Neuronal stem cell (in vitro differentiated cells): ENCODE measurements at regions not wholly inside any gene's neighbourhood (a gene's known extent, or its start where the extent isn't known, plus 50 kb on each side); places are given as distances from the start of the nearest gene placed in this dataset.
"Not testable (repeated sequence)": the region's sequence is repeated elsewhere in the genome, so short reads cannot be mapped to it uniquely, and the experiment has no call there.

Experiments
- DNase-seq: peaks from one replicate; pipeline ENCODE4 v3.0.0-alpha.2; 2013; ENCODE audit warnings: low spot score
- H2AFZ ChIP-seq: one replicate; pipeline ENCODE4 v1.6.1; 2013; ENCODE audit warnings: mild to moderate bottlenecking, low read length, inconsistent platforms
- H2AK5ac ChIP-seq: 2 replicates; pipeline ENCODE4 v1.6.1; 2013; ENCODE audit warnings: low read depth, mild to moderate bottlenecking, inconsistent platforms, low read length, moderate library complexity, mixed read lengths
- H2BK120ac ChIP-seq: 2 replicates; pipeline ENCODE4 v1.6.1; 2013; ENCODE audit warnings: low read depth, mild to moderate bottlenecking, inconsistent platforms, low read length, moderate library complexity, mixed read lengths
- H2BK12ac ChIP-seq: one replicate; pipeline ENCODE4 v1.6.1; 2013; ENCODE audit warnings: low read length, inconsistent platforms
- H2BK15ac ChIP-seq: 2 replicates; pipeline ENCODE4 v1.6.1; 2013; ENCODE audit warnings: mild to moderate bottlenecking, low read length, inconsistent platforms, mixed read lengths
- H2BK5ac ChIP-seq: one replicate; pipeline ENCODE4 v1.6.1; 2013; ENCODE audit warnings: inconsistent platforms, mild to moderate bottlenecking, low read length, moderate library complexity
- H3K14ac ChIP-seq: one replicate; pipeline ENCODE4 v1.6.1; 2013; ENCODE audit warnings: low read length, inconsistent platforms
- H3K18ac ChIP-seq: 2 replicates; pipeline ENCODE4 v1.6.1; 2013; ENCODE audit warnings: low read length, inconsistent platforms
- H3K23ac ChIP-seq: 2 replicates; pipeline ENCODE4 v1.6.1; 2013; ENCODE audit warnings: low read depth, mild to moderate bottlenecking, mixed read lengths, low read length, inconsistent platforms; ENCODE audit not compliant: poor library complexity
- H3K27ac ChIP-seq: replicated peaks from 3 replicates; pipeline ENCODE4 v1.5.1; 2013; ENCODE audit warnings: low read length, inconsistent platforms
- H3K27me3 ChIP-seq, 3 experiments: 2 replicates each; pipeline ENCODE4 v1.6.1; 2013; ENCODE audit warnings: low read length in 3 of 3, mild to moderate bottlenecking in 2 of 3, inconsistent platforms in 1 of 3, low read depth in 1 of 3, mixed read lengths in 1 of 3, moderate library complexity in 1 of 3; ENCODE audit not compliant: control insufficient read depth in 3 of 3, insufficient read depth in 3 of 3
- H3K36me3 ChIP-seq, 2 donors: replicated peaks in 1 of 2; 2 replicates each; pipeline ENCODE4 v1.6.1; 2013; ENCODE audit warnings: low read length in 2 of 2; ENCODE audit not compliant: control insufficient read depth in 2 of 2, insufficient read depth in 2 of 2
- H3K4ac ChIP-seq: 2 replicates; pipeline ENCODE4 v1.6.1; 2013; ENCODE audit warnings: inconsistent platforms, mild to moderate bottlenecking, low read length, moderate library complexity
- H3K4me1 ChIP-seq, 2 donors: 1 replicate in 1 of 2; 2 replicates in 1 of 2; pipeline ENCODE4 v1.6.1; 2013; ENCODE audit warnings: low read length in 2 of 2, low read depth in 1 of 2; ENCODE audit not compliant: control insufficient read depth in 2 of 2, insufficient read depth in 1 of 2
- H3K4me2 ChIP-seq: one replicate; pipeline ENCODE4 v1.6.1; 2013; ENCODE audit warnings: mild to moderate bottlenecking, low read length, inconsistent platforms; ENCODE audit not compliant: insufficient read depth, poor library complexity, severe bottlenecking
- H3K4me3 ChIP-seq, 2 donors: 2 replicates each; pipeline ENCODE4 v1.5.1; 2013; ENCODE audit warnings: low read length in 2 of 2, mild to moderate bottlenecking in 2 of 2, inconsistent platforms in 1 of 2, moderate library complexity in 1 of 2
- H3K79me1 ChIP-seq: one replicate; pipeline ENCODE4 v1.6.1; 2013; ENCODE audit warnings: low read depth, mild to moderate bottlenecking, inconsistent platforms, low read length, moderate library complexity
- H3K9ac ChIP-seq: one replicate; pipeline ENCODE4 v1.6.1; 2013; ENCODE audit warnings: mild to moderate bottlenecking, low read depth, low read length, inconsistent platforms; ENCODE audit not compliant: poor library complexity
- H3K9me3 ChIP-seq, 2 donors: replicated peaks in 1 of 2; 2 replicates each; pipeline versions ENCODE3 to v1.6.1; 2013; ENCODE audit warnings: low read length in 2 of 2, mild to moderate bottlenecking in 2 of 2, inconsistent platforms in 1 of 2, low read depth in 1 of 2, mixed read lengths in 1 of 2, moderate library complexity in 1 of 2; ENCODE audit not compliant: control insufficient read depth in 2 of 2, insufficient read depth in 1 of 2
- H4K8ac ChIP-seq: one replicate; pipeline ENCODE4 v1.6.1; 2013; ENCODE audit warnings: low read depth, mild to moderate bottlenecking, inconsistent platforms, low read length, moderate library complexity
- H4K91ac ChIP-seq: one replicate; pipeline ENCODE4 v1.6.1; 2013; ENCODE audit warnings: low read length, low read depth, mild to moderate bottlenecking, inconsistent platforms; ENCODE audit not compliant: poor library complexity
- WGBS, 2 donors: extraction: QIAGEN DNeasy Blood & Tissue Kit; methylation state at CpG; one replicate each; pipeline ENCODE4 v1.1.7; 2013; ENCODE audit warnings: missing lambda C conversion rate in 2 of 2, mixed read lengths in 1 of 2; ENCODE audit not compliant: insufficient read length in 2 of 2, insufficient replicate concordance in 1 of 2; ENCODE audit errors: extremely low coverage in 2 of 2; 5-methylcytosine and 5-hydroxymethylcytosine counted together

- no peak overlapping the region for H3K18ac ChIP-seq
- H3K36me3 ChIP-seq: no peaks in the 10 kb centered on the region
- no peak overlapping the region for H2AK5ac ChIP-seq
- H4K8ac ChIP-seq: no peak overlapping the region
- no peak overlapping the region for H3K4me2 ChIP-seq
- H3K4me1 ChIP-seq: no peaks in the 10 kb centered on the region
- H3K27ac ChIP-seq: no peak overlapping the region
- H2BK12ac ChIP-seq: no peak overlapping the region
- no peak overlapping the region for H3K4ac ChIP-seq
- H3K9me3 ChIP-seq: peaks cover 0 to 7% of the 10 kb centered on the region in 2 donors
- no peak overlapping the region for H2BK15ac ChIP-seq
- H3K4me3 ChIP-seq: no peak overlapping the region
- WGBS, 2 donors: no CpG with 5 or more reads among the region's 1 CpG
- H4K91ac ChIP-seq: no peak overlapping the region
- no peak overlapping the region for H3K23ac ChIP-seq
- no peak overlapping the region for H2BK120ac ChIP-seq
- H3K79me1 ChIP-seq: no peaks in the 10 kb centered on the region
- H3K27me3 ChIP-seq: no peaks in the 10 kb centered on the region
- no peak overlapping the region for H2BK5ac ChIP-seq
- H3K14ac ChIP-seq: no peak overlapping the region
- H3K9ac ChIP-seq: no peak overlapping the region
- no peak overlapping the region for H2AFZ ChIP-seq
- DNase-seq: no peak
These were observed 58.3 kb upstream of the IYD start for GRCh38 chr6:150310539-150310938.

GRCh38 chr6:150311149-150311944, 57.5 kb upstream of the IYD start:
- not testable (repeated sequence) for H3K4me3 ChIP-seq, H2BK15ac ChIP-seq, H2BK120ac ChIP-seq, H2AFZ ChIP-seq, H3K9me3 ChIP-seq, H3K9ac ChIP-seq, H3K36me3 ChIP-seq, H2BK12ac ChIP-seq, H3K27me3 ChIP-seq, H3K4me1 ChIP-seq, H3K79me1 ChIP-seq, H2BK5ac ChIP-seq, H2AK5ac ChIP-seq, H3K14ac ChIP-seq, H4K8ac ChIP-seq, H3K27ac ChIP-seq, H3K4ac ChIP-seq, DNase-seq, H4K91ac ChIP-seq, H3K4me2 ChIP-seq, H3K18ac ChIP-seq, H3K23ac ChIP-seq
- WGBS, 2 donors: no CpG with 5 or more reads among the region's 13 CpGs

GRCh38 chr6:150312395-150312794, 56.4 kb upstream of the IYD start:
- H3K36me3 ChIP-seq: no peaks in the 10 kb centered on the region
- H4K91ac ChIP-seq: no peak overlapping the region
- H3K27me3 ChIP-seq: no peaks in the 10 kb centered on the region
- H3K14ac ChIP-seq: no peak overlapping the region
- no peak overlapping the region for H4K8ac ChIP-seq
- no CpG with 5 or more reads among the region's 5 CpGs for WGBS, 2 donors
- no peak overlapping the region for H3K4me3 ChIP-seq
- DNase-seq: no peak
- no peak overlapping the region for H2AK5ac ChIP-seq
- no peaks in the 10 kb centered on the region for H3K4me1 ChIP-seq
- no peak overlapping the region for H3K4ac ChIP-seq
- H3K79me1 ChIP-seq: no peaks in the 10 kb centered on the region
- H2BK12ac ChIP-seq: no peak overlapping the region
- no peak overlapping the region for H2AFZ ChIP-seq
- no peak overlapping the region for H2BK15ac ChIP-seq
- H3K27ac ChIP-seq: no peak overlapping the region
- H3K9me3 ChIP-seq: peaks cover 0 to 7% of the 10 kb centered on the region in 2 donors
- H2BK5ac ChIP-seq: no peak overlapping the region
- no peak overlapping the region for H3K9ac ChIP-seq
- no peak overlapping the region for H2BK120ac ChIP-seq
- H3K23ac ChIP-seq: no peak overlapping the region
- H3K18ac ChIP-seq: no peak overlapping the region
- H3K4me2 ChIP-seq: no peak overlapping the region

- Histone ChIP-seq H2BK120ac (no peak overlapping the region), H2AK5ac (no peak overlapping the region), H3K27ac (no peak overlapping the region), H3K9me3 (peaks cover 0 to 7% of the 10 kb centered on the region in 2 donors), H2AFZ (no peak overlapping the region), H3K4me1 (no peaks in the 10 kb centered on the region), H3K4ac (no peak overlapping the region), H2BK5ac (no peak overlapping the region), H3K4me2 (no peak overlapping the region), H3K4me3 (no peak overlapping the region), H3K36me3 (no peaks in the 10 kb centered on the region), H2BK15ac (no peak overlapping the region), H3K27me3 (no peaks in the 10 kb centered on the region), H3K18ac (peak overlapping the region; percentile 25), H3K23ac (no peak overlapping the region), H4K91ac (no peak overlapping the region), H4K8ac (no peak overlapping the region), H3K14ac (no peak overlapping the region), H3K9ac (no peak overlapping the region), H3K79me1 (no peaks in the 10 kb centered on the region), H2BK12ac (no peak overlapping the region)
- no CpG with 5 or more reads among the region's 7 CpGs for WGBS, 2 donors
- DNase-seq: no peak
These were observed 55.8 kb upstream of the IYD start for GRCh38 chr6:150312844-150313584.
